Mucosa of descending colon (tissue), 3 donors: ENCODE measurements at regions not wholly inside any gene's neighbourhood (a gene's known extent, or its start where the extent isn't known, plus 50 kb on each side); places are given as distances from the start of the nearest gene placed in this dataset.

ENCODE experiments used
- ATAC-seq: fragments of 200-7000 bp; cut with Tn5 transposase; one replicate; pipeline ENCODE4 v1.9.1; 2020; ENCODE audit warnings: mild to moderate bottlenecking, moderate library complexity
- DNase-seq, 3 donors: peaks; one replicate each; pipeline ENCODE4 v3.0.0-alpha.2; 2020
- H3K36me3 ChIP-seq: fragments of 200-600 bp; one replicate; pipeline ENCODE4 v1.8.0; 2021; ENCODE audit warnings: low read depth, mild to moderate bottlenecking
- H3K4me1 ChIP-seq: fragments of 200-600 bp; one replicate; pipeline ENCODE4 v1.8.0; 2021; ENCODE audit warnings: low read depth, mild to moderate bottlenecking
- H3K4me3 ChIP-seq: fragments of 200-600 bp; one replicate; pipeline ENCODE4 v1.8.0; 2021; ENCODE audit warnings: mild to moderate bottlenecking
- H3K9me3 ChIP-seq: fragments of 200-600 bp; one replicate; pipeline ENCODE4 v1.8.0; 2021; ENCODE audit warnings: mild to moderate bottlenecking
- intact Hi-C, 2 donors: fragments of 100-400 bp; cut with DNase I in 1 of 2; cut with micrococcal nuclease in 1 of 2; formaldehyde crosslinking; loops; one replicate each; pipeline versions ENCODE4 v1.11.0 to v1.11.1; 2022; cut with DNase I, micrococcal nuclease
- TF ChIP-seq, protein P1 (sequence below): fragments of 200-600 bp; IDR thresholded peaks from one replicate; pipeline ENCODE4 v1.8.0; 2022; ENCODE audit warnings: antibody characterized with exemption, mild to moderate bottlenecking
- donor health status: DM: no; HTN: no; CAD: no; lungs with moderate emphysema.
- donor health status: DM: no; HTN: no; CAD: no.
- donor health status: DM: no; HTN: yes; CAD: no.

DNA sequence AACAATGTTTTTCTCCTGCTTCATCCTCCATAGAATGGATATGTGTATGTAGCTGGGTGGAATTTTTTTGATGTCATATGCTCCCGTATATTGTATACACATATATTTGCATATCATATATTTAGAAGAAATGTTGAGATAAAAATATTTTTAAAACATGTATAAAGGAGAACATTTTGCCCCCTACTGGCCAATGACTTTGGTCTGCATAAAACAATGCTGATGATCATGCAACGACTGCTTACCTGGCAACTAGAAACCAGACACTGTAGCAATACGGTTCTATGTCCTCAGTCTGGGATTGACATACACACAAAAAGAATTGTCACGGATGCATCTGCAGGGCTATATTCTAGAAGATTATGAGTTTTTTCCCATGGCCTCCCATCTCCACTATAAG lies 503.6 kb downstream of the ELAVL2 start:
- Histone ChIP-seq H3K4me1 (no peaks in the 10 kb centered on the region), H3K4me3 (no peak overlapping the region), H3K9me3 (no peaks in the 10 kb centered on the region), H3K36me3 (no peaks in the 10 kb centered on the region)
- intact Hi-C loops = no loop called here
- ATAC-seq (no peak), DNase-seq (peak in 1 of 3 donors; percentile 10)
- TF ChIP-seq, protein P1, sequence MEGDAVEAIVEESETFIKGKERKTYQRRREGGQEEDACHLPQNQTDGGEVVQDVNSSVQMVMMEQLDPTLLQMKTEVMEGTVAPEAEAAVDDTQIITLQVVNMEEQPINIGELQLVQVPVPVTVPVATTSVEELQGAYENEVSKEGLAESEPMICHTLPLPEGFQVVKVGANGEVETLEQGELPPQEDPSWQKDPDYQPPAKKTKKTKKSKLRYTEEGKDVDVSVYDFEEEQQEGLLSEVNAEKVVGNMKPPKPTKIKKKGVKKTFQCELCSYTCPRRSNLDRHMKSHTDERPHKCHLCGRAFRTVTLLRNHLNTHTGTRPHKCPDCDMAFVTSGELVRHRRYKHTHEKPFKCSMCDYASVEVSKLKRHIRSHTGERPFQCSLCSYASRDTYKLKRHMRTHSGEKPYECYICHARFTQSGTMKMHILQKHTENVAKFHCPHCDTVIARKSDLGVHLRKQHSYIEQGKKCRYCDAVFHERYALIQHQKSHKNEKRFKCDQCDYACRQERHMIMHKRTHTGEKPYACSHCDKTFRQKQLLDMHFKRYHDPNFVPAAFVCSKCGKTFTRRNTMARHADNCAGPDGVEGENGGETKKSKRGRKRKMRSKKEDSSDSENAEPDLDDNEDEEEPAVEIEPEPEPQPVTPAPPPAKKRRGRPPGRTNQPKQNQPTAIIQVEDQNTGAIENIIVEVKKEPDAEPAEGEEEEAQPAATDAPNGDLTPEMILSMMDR = no peak

DNA sequence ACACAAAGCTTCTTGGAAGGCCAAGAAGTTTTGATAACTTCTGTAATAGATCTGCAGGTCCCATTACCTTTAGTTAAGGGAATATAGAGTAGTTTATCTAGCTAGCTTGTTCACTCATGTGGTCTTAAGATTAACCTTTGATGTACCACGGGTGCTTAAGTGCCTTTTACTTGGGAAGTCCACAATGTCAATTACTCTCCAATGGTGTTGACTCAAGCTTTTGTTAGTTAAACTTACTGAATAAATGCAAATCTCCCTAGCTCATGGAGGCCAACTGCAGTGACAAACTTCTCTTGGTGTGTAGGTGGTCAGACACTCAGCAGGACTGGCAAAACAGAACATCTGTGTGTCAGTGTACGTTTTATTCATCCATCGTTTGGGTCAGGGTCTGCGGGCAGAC lies 501.5 kb downstream of the ELAVL2 start:
- TF ChIP-seq, protein P1 = no peak
- ATAC-seq (no peak), DNase-seq (no peak)
- no peak overlapping the region for H3K4me3 ChIP-seq
- H3K36me3 ChIP-seq = no peaks in the 10 kb centered on the region
- no peaks in the 10 kb centered on the region for H3K4me1 ChIP-seq
- intact Hi-C loops = no loop called here
- H3K9me3 ChIP-seq = no peaks in the 10 kb centered on the region

DNA sequence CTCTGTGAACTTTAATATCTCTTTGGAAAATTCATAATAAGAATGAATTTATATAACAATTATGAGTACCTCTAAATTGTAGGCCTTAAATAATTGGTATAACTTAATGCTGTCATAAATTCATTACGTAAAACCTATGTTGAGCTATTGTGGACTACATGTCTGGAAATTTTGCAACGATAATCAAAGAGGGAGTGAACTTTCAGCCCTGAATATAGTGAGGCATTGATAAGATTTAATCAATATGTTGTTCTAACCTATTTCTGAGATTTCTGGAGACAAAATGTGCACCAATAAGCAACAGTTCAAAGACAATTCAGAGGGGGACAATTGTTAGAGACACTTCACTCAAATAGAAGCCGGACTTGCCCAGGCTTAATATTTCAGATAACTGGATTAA lies 499.4 kb downstream of the ELAVL2 start:
- intact Hi-C loops = no loop called here
- TF ChIP-seq, protein P1 = no peak
- DNase-seq = no peak
- Histone ChIP-seq H3K4me1 (no peaks in the 10 kb centered on the region), H3K36me3 (no peaks in the 10 kb centered on the region), H3K4me3 (no peak overlapping the region), H3K9me3 (peaks cover 6% of the 10 kb centered on the region)
- ATAC-seq = no peak

DNA sequence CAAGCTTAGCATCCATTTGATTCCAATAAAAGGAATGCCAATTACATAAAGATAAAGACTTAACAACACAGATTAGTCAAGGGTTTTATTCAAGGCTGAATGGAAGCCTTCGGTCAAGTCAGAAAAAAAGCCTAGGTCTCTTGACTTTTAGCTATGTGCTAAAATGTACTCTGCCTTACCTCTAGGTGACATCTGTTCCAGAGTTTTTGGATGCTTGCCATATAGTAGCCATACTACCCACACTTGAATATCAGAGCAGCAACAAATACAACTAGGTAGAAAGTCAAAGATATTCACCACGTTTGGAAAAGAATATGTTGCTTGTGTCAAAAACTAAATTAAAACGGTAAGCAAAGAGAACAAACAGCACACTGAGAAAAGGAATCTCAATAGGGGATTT lies 484.7 kb downstream of the ELAVL2 start:
- TF ChIP-seq, protein P1 = no peak
- Histone ChIP-seq H3K4me3 (no peak overlapping the region), H3K9me3 (no peaks in the 10 kb centered on the region), H3K36me3 (no peaks in the 10 kb centered on the region), H3K4me1 (no peaks in the 10 kb centered on the region)
- ATAC-seq = no peak
- DNase-seq = no peak
- intact Hi-C loops = no loop called here

DNA sequence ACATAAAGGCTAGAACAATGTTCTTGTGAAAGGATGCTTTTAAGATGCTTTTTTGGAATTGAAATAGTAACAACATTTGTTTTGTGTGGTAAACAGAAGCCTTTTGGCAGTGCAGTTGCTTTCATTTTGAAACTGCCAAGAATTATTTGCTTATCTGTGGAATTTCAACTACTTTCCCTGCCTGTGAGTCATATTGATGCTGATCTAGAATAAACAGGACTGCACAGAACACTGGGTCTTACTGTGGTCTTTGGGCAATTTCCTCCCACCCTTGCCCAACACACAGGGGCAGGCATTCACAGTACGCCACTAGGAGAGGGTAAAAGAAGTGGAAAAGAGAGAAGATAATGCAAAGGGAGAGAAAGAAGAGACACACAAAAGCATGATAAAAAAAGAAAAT lies 483.7 kb downstream of the ELAVL2 start:
- TF ChIP-seq, protein P1 = no peak
- DNase-seq = no peak
- ATAC-seq = no peak
- intact Hi-C loops = no loop called here
- Histone ChIP-seq H3K36me3 (no peaks in the 10 kb centered on the region), H3K4me3 (no peak overlapping the region), H3K4me1 (no peaks in the 10 kb centered on the region), H3K9me3 (no peaks in the 10 kb centered on the region)

DNA sequence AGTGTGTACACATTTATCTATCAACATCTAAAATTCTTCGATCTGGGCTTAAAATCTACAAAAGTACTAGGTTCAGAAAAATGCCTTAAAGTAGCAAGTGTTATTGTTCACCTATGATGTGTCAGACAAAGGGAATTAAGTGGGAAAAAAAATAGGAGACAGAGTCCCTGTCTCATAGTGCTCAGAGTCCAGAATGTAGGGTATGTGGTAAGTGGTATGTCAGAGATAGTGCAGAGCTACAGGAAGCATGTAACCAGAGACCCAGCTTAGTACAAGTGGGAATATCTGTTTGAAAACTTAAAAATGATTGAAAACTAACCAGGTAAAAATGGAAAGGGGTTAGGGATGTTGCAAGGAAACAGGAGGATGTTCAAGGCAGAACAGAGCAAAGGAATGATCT lies 482.8 kb downstream of the ELAVL2 start:
- DNase-seq (no peak), ATAC-seq (no peak)
- intact Hi-C loops = no loop called here
- H3K36me3 ChIP-seq = no peaks in the 10 kb centered on the region
- no peak overlapping the region for H3K4me3 ChIP-seq
- no peaks in the 10 kb centered on the region for H3K4me1 ChIP-seq
- TF ChIP-seq, protein P1 = no peak
- no peaks in the 10 kb centered on the region for H3K9me3 ChIP-seq
